Gastroesophageal sphincter (tissue), 3 donors: ENCODE measurements at regions not wholly inside any gene's neighbourhood (a gene's known extent, or its start where the extent isn't known, plus 50 kb on each side); places are given as distances from the start of the nearest gene placed in this dataset.

Experiments used
- CTCF ChIP-seq, 4 experiments: fragments of 200-600 bp in 2 of 4; fragments of 450-650 bp in 2 of 4; sonication (generic) in 1 of 4; IDR thresholded peaks; one replicate each; pipeline ENCODE4 v1.5.1; 2017 to 2019; ENCODE audit warnings: antibody characterized with exemption in 4 of 4, mild to moderate bottlenecking in 2 of 4, moderate library complexity in 2 of 4
- EP300 ChIP-seq: sonication (generic); formaldehyde crosslinking; IDR thresholded peaks from one replicate; pipeline ENCODE4 v1.6.1; 2017; ENCODE audit warnings: antibody characterized with exemption, mild to moderate bottlenecking
- POLR2A ChIP-seq, 2 donors: fragments of 450-650 bp; IDR thresholded peaks; one replicate each; pipeline ENCODE4 v1.6.1; 2017; ENCODE audit warnings: antibody characterized with exemption in 2 of 2, mild to moderate bottlenecking in 2 of 2, moderate library complexity in 1 of 2
- POLR2AphosphoS5 ChIP-seq: sonication (generic); formaldehyde crosslinking; IDR thresholded peaks from one replicate; pipeline ENCODE4 v1.6.1; 2017; ENCODE audit warnings: antibody characterized with exemption

- TF ChIP-seq CTCF (IDR thresholded peaks at IDR 0.05), result no peak
- TF ChIP-seq POLR2A (IDR thresholded peaks at IDR 0.05), result no peak
- TF ChIP-seq POLR2AphosphoS5, result no peak
- no peak for TF ChIP-seq EP300
Observed at GRCh38 chr7:89958525-89959068, 195.7 kb upstream of the STEAP1 start.
